ENCODE measurements at regions not wholly inside any gene's neighbourhood (a gene's known extent, or its start where the extent isn't known, plus 50 kb on each side); places are given as distances from the start of the nearest gene placed in this dataset.

GRCh38 chr15:81829918-81830317, 215.9 kb downstream of the MEX3B start:
- Histone ChIP-seq H2BK120ac (ENCODE audit: low read depth, low read length, poor library complexity, severe bottlenecking) (no peak overlapping the region), H3K56ac (ENCODE audit: insufficient read length, low read depth, low read length) (no peak overlapping the region), H2AFZ (ENCODE audit: low read length) (no peak overlapping the region), H3K4me1 (ENCODE audit: insufficient read depth, low read length) (no peaks in the 10 kb centered on the region), H3K23ac (ENCODE audit: insufficient read length, low read depth, low read length) (no peak overlapping the region), H3K23me2 (ENCODE audit: insufficient read length, low read depth, low read length, poor library complexity, severe bottlenecking) (no peaks in the 10 kb centered on the region), H2BK5ac (ENCODE audit: insufficient read length, low read length) (no peak overlapping the region), H3K27me3 (ENCODE audit: insufficient read depth, low read length) (no peaks in the 10 kb centered on the region), H4K91ac (ENCODE audit: insufficient read length, low read depth, low read length) (no peak overlapping the region), H3K79me2 (ENCODE audit: insufficient read depth, low read length) (no peaks in the 10 kb centered on the region), H2BK20ac (ENCODE audit: low read depth, low read length, poor library complexity, severe bottlenecking) (no peak overlapping the region), H3K14ac (ENCODE audit: insufficient read depth, low read length) (no peak overlapping the region), H4K8ac (replicated peaks; ENCODE audit: insufficient read length, low read depth, low read length) (no peak overlapping the region), H3K18ac (ENCODE audit: insufficient read length, low read depth, low read length) (no peak overlapping the region), H3T11ph (ENCODE audit: low read length) (no peak overlapping the region), H4K20me1 (ENCODE audit: control insufficient read depth, insufficient read depth, insufficient read length) (no peaks in the 10 kb centered on the region), H4K5ac (ENCODE audit: insufficient read length, low read depth, low read length) (no peak overlapping the region), H3K9me3 (ENCODE audit: control insufficient read depth, low read depth, low read length) (no peaks in the 10 kb centered on the region), H2BK15ac (ENCODE audit: low read depth, low read length) (no peak overlapping the region), H3K9ac (ENCODE audit: extremely low read depth, insufficient read length, low read length) (no peak overlapping the region), H2BK12ac (ENCODE audit: insufficient read length, low read depth, low read length) (no peak overlapping the region), H3K4me2 (ENCODE audit: insufficient read depth, insufficient read length, low read length) (no peak overlapping the region), H2AK5ac (ENCODE audit: insufficient read length, low read length) (no peak overlapping the region), H3K79me1 (ENCODE audit: insufficient read depth, low read depth, low read length, poor library complexity, severe bottlenecking) (no peaks in the 10 kb centered on the region), H3K4ac (ENCODE audit: low read depth, low read length) (no peak overlapping the region), H3K27ac (ENCODE audit: insufficient read length, low read depth, low read length) (no peak overlapping the region)
- TF ChIP-seq, protein P1, sequence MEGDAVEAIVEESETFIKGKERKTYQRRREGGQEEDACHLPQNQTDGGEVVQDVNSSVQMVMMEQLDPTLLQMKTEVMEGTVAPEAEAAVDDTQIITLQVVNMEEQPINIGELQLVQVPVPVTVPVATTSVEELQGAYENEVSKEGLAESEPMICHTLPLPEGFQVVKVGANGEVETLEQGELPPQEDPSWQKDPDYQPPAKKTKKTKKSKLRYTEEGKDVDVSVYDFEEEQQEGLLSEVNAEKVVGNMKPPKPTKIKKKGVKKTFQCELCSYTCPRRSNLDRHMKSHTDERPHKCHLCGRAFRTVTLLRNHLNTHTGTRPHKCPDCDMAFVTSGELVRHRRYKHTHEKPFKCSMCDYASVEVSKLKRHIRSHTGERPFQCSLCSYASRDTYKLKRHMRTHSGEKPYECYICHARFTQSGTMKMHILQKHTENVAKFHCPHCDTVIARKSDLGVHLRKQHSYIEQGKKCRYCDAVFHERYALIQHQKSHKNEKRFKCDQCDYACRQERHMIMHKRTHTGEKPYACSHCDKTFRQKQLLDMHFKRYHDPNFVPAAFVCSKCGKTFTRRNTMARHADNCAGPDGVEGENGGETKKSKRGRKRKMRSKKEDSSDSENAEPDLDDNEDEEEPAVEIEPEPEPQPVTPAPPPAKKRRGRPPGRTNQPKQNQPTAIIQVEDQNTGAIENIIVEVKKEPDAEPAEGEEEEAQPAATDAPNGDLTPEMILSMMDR (conservative IDR thresholded peaks at IDR 0.05): no peak
- Mint-ChIP-seq H3K4me1 (peaks cover 15 to 19% of the 10 kb centered on the region in 2 experiments), H3K9me3 (no peaks in the 10 kb centered on the region), H3K27ac (no peak overlapping the region), H3K36me3 (ENCODE audit: insufficient read depth in 1 of 3, low read depth in 3 of 3) (no peaks in the 10 kb centered on the region), H3K27me3 (ENCODE audit: low read depth) (no peaks in the 10 kb centered on the region), H3K4me3 (no peak overlapping the region)
- no peak for DNase-seq
- WGBS (ENCODE audit: extremely low coverage, insufficient read length, low lambda C conversion rate): no CpG with 5 or more reads among the region's 4 CpGs

All from H9 (cell line).